ENCODE measurements at regions not wholly inside any gene's neighbourhood (a gene's known extent, or its start where the extent isn't known, plus 50 kb on each side); places are given as distances from the start of the nearest gene placed in this dataset.

- no peak for DNase-seq
These were observed 517.7 kb upstream of the WWC1 start for GRCh38 chr5:167773668-167774301.

GRCh38 chr5:167777746-167778145 is 513.7 kb upstream of the WWC1 start:
- DNase-seq: no peak

- DNase-seq: no peak
These were observed 513.2 kb upstream of the WWC1 start for GRCh38 chr5:167778228-167778627.

GRCh38 chr5:167779644-167780043 is 511.8 kb upstream of the WWC1 start:
- DNase-seq: no peak

- no peak for DNase-seq
These were observed 511.3 kb upstream of the WWC1 start for GRCh38 chr5:167780177-167780576.

GRCh38 chr5:167783145-167783817 is 508.2 kb upstream of the WWC1 start:
- no peak for DNase-seq

- no peak for DNase-seq
These were observed 506.3 kb upstream of the WWC1 start for GRCh38 chr5:167785106-167785505.

- no peak for DNase-seq
These were observed 505.5 kb upstream of the WWC1 start for GRCh38 chr5:167785901-167786300.

- DNase-seq: no peak
These were observed 504.4 kb upstream of the WWC1 start for GRCh38 chr5:167786871-167787578.

- no peak for DNase-seq
These were observed 501.4 kb upstream of the WWC1 start for GRCh38 chr5:167790045-167790444.

GRCh38 chr5:167790462-167791260 is 500.8 kb upstream of the WWC1 start:
- no peak for DNase-seq

GRCh38 chr5:167792514-167792913 is 498.9 kb upstream of the WWC1 start:
- DNase-seq: no peak

GRCh38 chr5:167793700-167794099 is 497.7 kb upstream of the WWC1 start:
- no peak for DNase-seq

GRCh38 chr5:167794121-167794520 is 497.3 kb upstream of the WWC1 start:
- DNase-seq: no peak

- no peak for DNase-seq
These were observed 494.8 kb upstream of the WWC1 start for GRCh38 chr5:167796672-167797071.

- no peak for DNase-seq
These were observed 493.5 kb upstream of the WWC1 start for GRCh38 chr5:167797933-167798332.

GRCh38 chr5:167798448-167798847 is 493.0 kb upstream of the WWC1 start:
- DNase-seq: no peak

GRCh38 chr5:167800427-167800826 is 491.0 kb upstream of the WWC1 start:
- no peak for DNase-seq

- DNase-seq: no peak
These were observed 489.4 kb upstream of the WWC1 start for GRCh38 chr5:167801999-167802398.

GRCh38 chr5:167802755-167803431 is 488.6 kb upstream of the WWC1 start:
- DNase-seq: no peak

GRCh38 chr5:167804512-167805220 is 486.8 kb upstream of the WWC1 start:
- DNase-seq: no peak

- no peak for DNase-seq
These were observed 480.9 kb upstream of the WWC1 start for GRCh38 chr5:167810573-167810972.
